ENCODE measurements at regions not wholly inside any gene's neighbourhood (a gene's known extent, or its start where the extent isn't known, plus 50 kb on each side); places are given as distances from the start of the nearest gene placed in this dataset.

- H3K79me2 ChIP-seq (ENCODE audit: insufficient read depth, low read length) = no peaks in the 10 kb centered on the region
- H3K4me1 Mint-ChIP-seq (ENCODE audit: low read depth, unreplicated experiment) = no peaks in the 10 kb centered on the region
- FAIRE-seq (no peak), DNase-seq (ENCODE audit: low read depth) (no peak)
- TF ChIP-seq EZH2 (IDR thresholded peaks at IDR 0.05; ENCODE audit: insufficient read depth, low read length) = no peak
- no peak for TF ChIP-seq CTCF (IDR thresholded peaks at IDR 0.05; ENCODE audit: insufficient read depth, low read depth, low read length)
- H2AFZ ChIP-seq (ENCODE audit: low read depth, low read length) = no peak overlapping the region
- no peaks in the 10 kb centered on the region for H3K4me1 ChIP-seq (ENCODE audit: insufficient read depth, low read length)
- H3K9me3 ChIP-seq (ENCODE audit: insufficient read depth, low read depth, low read length) = no peaks in the 10 kb centered on the region
- no peaks in the 10 kb centered on the region for H3K36me3 Mint-ChIP-seq (ENCODE audit: low read depth, unreplicated experiment)
- H3K27ac Mint-ChIP-seq (ENCODE audit: unreplicated experiment) = peak overlapping the region; percentile 59
- H3K36me3 ChIP-seq (ENCODE audit: insufficient read depth, low read length) = no peaks in the 10 kb centered on the region
- H3K9me3 Mint-ChIP-seq (ENCODE audit: unreplicated experiment) = peaks cover 2% of the 10 kb centered on the region
- H3K27ac ChIP-seq (ENCODE audit: low read depth, low read length) = no peak overlapping the region
- H3K27me3 ChIP-seq (ENCODE audit: insufficient read depth, low read length) = no peaks in the 10 kb centered on the region
- H3K4me3 ChIP-seq (ENCODE audit: insufficient read depth, low read depth, low read length) = no peak overlapping the region
- peaks cover 5% of the 10 kb centered on the region for H3K27me3 Mint-ChIP-seq (ENCODE audit: low read depth, unreplicated experiment)
- no peaks in the 10 kb centered on the region for H4K20me1 ChIP-seq (ENCODE audit: insufficient read depth, low read length)
- no peak overlapping the region for H3K4me3 Mint-ChIP-seq (ENCODE audit: unreplicated experiment)
- no peak overlapping the region for H3K9ac ChIP-seq (ENCODE audit: low read length)
- no peak overlapping the region for H3K4me2 ChIP-seq (ENCODE audit: low read length)
Observed at GRCh38 chr7:132677918-132678317, 101.6 kb upstream of the PLXNA4 start.

- Histone ChIP-seq H3K4me3 (ENCODE audit: insufficient read depth, low read depth, low read length) (no peak overlapping the region), H4K20me1 (ENCODE audit: insufficient read depth, low read length) (no peaks in the 10 kb centered on the region), H3K27ac (ENCODE audit: low read depth, low read length) (no peak overlapping the region), H3K36me3 (ENCODE audit: insufficient read depth, low read length) (no peaks in the 10 kb centered on the region), H3K9me3 (ENCODE audit: insufficient read depth, low read depth, low read length) (no peaks in the 10 kb centered on the region), H3K79me2 (ENCODE audit: insufficient read depth, low read length) (no peaks in the 10 kb centered on the region), H3K27me3 (ENCODE audit: insufficient read depth, low read length) (no peaks in the 10 kb centered on the region), H3K4me2 (ENCODE audit: low read length) (no peak overlapping the region), H2AFZ (ENCODE audit: low read depth, low read length) (no peak overlapping the region), H3K9ac (ENCODE audit: low read length) (no peak overlapping the region), H3K4me1 (ENCODE audit: insufficient read depth, low read length) (no peaks in the 10 kb centered on the region)
- H3K9me3 Mint-ChIP-seq (ENCODE audit: unreplicated experiment) = peaks cover 1% of the 10 kb centered on the region
- no peak overlapping the region for H3K27ac Mint-ChIP-seq (ENCODE audit: unreplicated experiment)
- no peaks in the 10 kb centered on the region for H3K4me1 Mint-ChIP-seq (ENCODE audit: low read depth, unreplicated experiment)
- H3K36me3 Mint-ChIP-seq (ENCODE audit: low read depth, unreplicated experiment) = peaks cover 4% of the 10 kb centered on the region
- no peak for DNase-seq (ENCODE audit: low read depth)
- no peak overlapping the region for H3K4me3 Mint-ChIP-seq (ENCODE audit: unreplicated experiment)
- FAIRE-seq = no peak
- no peak for TF ChIP-seq EZH2 (IDR thresholded peaks at IDR 0.05; ENCODE audit: insufficient read depth, low read length)
- TF ChIP-seq CTCF (IDR thresholded peaks at IDR 0.05; ENCODE audit: insufficient read depth, low read depth, low read length) = no peak
- H3K27me3 Mint-ChIP-seq (ENCODE audit: low read depth, unreplicated experiment) = peaks cover 12% of the 10 kb centered on the region
Observed at GRCh38 chr7:132672200-132672990, 96.1 kb upstream of the PLXNA4 start.

GRCh38 chr7:132666774-132667172, 90.5 kb upstream of the PLXNA4 start:
- Histone ChIP-seq H3K27me3 (ENCODE audit: insufficient read depth, low read length) (no peaks in the 10 kb centered on the region), H3K9ac (ENCODE audit: low read length) (no peak overlapping the region), H3K79me2 (ENCODE audit: insufficient read depth, low read length) (no peaks in the 10 kb centered on the region), H4K20me1 (ENCODE audit: insufficient read depth, low read length) (no peaks in the 10 kb centered on the region), H2AFZ (ENCODE audit: low read depth, low read length) (peak overlapping the region; percentile 10), H3K9me3 (ENCODE audit: insufficient read depth, low read depth, low read length) (no peaks in the 10 kb centered on the region), H3K4me1 (ENCODE audit: insufficient read depth, low read length) (no peaks in the 10 kb centered on the region), H3K27ac (ENCODE audit: low read depth, low read length) (no peak overlapping the region), H3K4me2 (ENCODE audit: low read length) (no peak overlapping the region), H3K4me3 (ENCODE audit: insufficient read depth, low read depth, low read length) (no peak overlapping the region), H3K36me3 (ENCODE audit: insufficient read depth, low read length) (no peaks in the 10 kb centered on the region)
- no peak overlapping the region for H3K4me3 Mint-ChIP-seq (ENCODE audit: unreplicated experiment)
- TF ChIP-seq EZH2 (IDR thresholded peaks at IDR 0.05; ENCODE audit: insufficient read depth, low read length) (no peak), CTCF (IDR thresholded peaks at IDR 0.05; ENCODE audit: insufficient read depth, low read depth, low read length) (no peak)
- H3K27ac Mint-ChIP-seq (ENCODE audit: unreplicated experiment) = peak overlapping the region; percentile 24
- peaks cover 8% of the 10 kb centered on the region for H3K4me1 Mint-ChIP-seq (ENCODE audit: low read depth, unreplicated experiment)
- no peak for FAIRE-seq
- DNase-seq (ENCODE audit: low read depth) = no peak
- H3K9me3 Mint-ChIP-seq (ENCODE audit: unreplicated experiment) = peaks cover 1% of the 10 kb centered on the region
- H3K36me3 Mint-ChIP-seq (ENCODE audit: low read depth, unreplicated experiment) = peaks cover 4% of the 10 kb centered on the region
- H3K27me3 Mint-ChIP-seq (ENCODE audit: low read depth, unreplicated experiment) = peaks cover 9% of the 10 kb centered on the region

Data from astrocyte (in vitro differentiated cells and primary cell).